ENCODE measurements at regions not wholly inside any gene's neighbourhood (a gene's known extent, or its start where the extent isn't known, plus 50 kb on each side); places are given as distances from the start of the nearest gene placed in this dataset.
"Not testable (repeated sequence)": the region's sequence is repeated elsewhere in the genome, so short reads cannot be mapped to it uniquely, and the experiment has no call there.

- no peak for DNase-seq (ENCODE audit: low read depth in 2 of 2)
These were observed 84.1 kb upstream of the ASB18 start for GRCh38 chr2:236348279-236348678.

GRCh38 chr2:236348976-236349375, 84.8 kb upstream of the ASB18 start:
- no peak for DNase-seq (ENCODE audit: low read depth in 2 of 2)

DNA sequence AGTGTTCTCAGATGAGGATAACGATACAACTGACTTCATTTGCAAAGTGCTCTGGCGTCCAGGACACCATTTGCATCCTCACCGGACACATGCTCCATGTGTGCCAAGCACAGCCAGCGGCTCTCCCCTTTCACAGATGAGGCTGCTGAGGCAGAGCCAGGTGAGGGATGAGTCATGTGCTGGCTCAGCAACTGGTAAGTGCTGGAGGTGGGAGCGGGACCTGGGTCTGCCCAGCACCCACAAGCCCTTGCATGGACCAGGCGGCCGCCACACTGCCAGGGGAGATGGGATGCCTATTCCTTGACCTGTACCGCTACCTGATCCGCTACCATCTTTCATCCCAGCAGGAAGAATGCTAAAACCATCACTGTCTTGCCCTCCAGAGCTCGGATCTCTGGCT, 86.2 kb upstream of the ASB18 start:
- DNase-seq (ENCODE audit: low read depth in 2 of 2): no peak

DNA sequence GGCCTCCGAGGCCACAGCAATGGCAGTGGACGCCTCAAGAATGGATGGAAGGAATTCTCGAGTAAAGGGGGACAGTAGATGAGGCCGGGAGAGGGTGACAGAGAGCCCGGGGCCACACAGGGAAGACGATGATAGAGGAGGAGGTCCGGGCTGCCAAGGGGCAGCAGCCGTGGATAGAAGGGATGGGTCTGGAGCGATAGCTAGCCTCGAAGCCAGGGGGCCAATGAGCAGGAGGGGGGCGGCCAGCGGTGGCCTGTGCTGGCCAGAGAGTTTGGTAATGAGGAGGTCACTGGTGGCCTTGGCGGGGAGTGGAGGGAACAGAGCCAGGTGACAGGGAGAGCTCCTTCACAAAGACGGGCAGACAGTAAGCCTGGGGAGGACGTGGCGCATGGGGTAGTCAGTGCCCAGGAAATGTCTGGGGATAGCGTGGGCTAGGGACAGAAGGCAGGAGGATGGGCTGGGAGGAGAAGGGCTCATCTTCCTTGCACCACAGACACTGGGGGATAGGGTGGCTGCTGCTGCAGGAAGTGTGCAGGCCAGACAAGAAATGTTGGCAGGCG, 87.8 kb upstream of the ASB18 start:
- no peak for DNase-seq (ENCODE audit: low read depth in 2 of 2)

GRCh38 chr2:236352761-236353593, 88.8 kb upstream of the ASB18 start:
- DNase-seq (ENCODE audit: low read depth in 2 of 2): no peak

GRCh38 chr2:236353594-236353942, 89.4 kb upstream of the ASB18 start:
- no peak for DNase-seq (ENCODE audit: low read depth in 2 of 2)

- DNase-seq (ENCODE audit: low read depth in 2 of 2): no peak
These were observed 90.1 kb upstream of the ASB18 start for GRCh38 chr2:236354056-236354940.

DNA sequence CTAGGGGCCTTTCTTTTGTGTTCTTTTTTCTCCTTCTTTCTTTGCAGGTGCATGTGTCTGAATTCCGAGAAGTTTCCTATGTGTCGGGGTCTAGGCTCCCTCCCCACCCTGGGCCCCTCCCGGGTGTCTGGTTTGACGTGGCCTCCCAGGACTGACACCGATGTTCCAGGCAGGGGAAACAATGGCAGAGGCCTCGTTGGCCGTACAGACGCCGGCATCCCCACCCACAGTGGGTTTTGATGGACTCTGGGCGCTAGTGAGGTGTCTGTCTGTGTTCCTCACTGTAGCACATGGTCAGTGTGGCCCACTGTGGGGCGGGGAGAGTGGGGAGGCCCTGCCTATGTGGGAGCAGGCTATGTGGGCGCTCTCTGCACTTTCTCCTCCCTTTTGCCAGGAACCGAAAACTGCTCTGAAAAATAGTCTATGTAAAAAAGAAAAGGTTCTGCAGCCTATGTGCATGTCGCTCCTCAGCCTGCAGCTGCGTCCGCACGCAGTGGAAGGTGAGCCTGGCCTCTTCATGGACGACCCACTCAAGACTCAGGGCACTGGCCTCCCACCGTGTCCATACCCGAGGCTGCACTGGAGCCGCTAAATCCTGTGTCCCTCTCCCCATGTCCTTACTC, 90.9 kb upstream of the ASB18 start:
- DNase-seq (ENCODE audit: low read depth in 2 of 2): no peak

GRCh38 chr2:236355911-236356310, 91.7 kb upstream of the ASB18 start:
- no peak for DNase-seq (ENCODE audit: low read depth in 2 of 2)

DNA sequence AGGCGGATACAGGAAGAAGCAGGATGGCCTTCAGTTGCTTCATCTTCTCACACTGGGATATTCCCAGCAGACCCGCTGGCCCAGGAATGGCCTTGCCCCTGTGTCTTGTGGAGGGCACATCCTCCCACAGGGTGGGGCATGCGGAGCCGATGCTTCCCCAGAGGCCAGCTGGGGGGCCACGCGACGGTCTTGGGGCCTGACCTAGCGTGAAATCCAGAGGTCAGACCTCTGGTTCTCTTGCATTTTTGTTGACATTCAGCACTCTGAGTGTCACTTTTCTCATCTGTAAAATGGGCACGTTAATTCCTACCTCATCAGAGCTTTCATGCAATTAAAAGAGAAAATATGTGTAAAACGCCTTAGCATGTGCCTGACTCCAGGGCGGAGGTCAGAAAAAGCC, 92.1 kb upstream of the ASB18 start:
- not testable (repeated sequence) for DNase-seq (ENCODE audit: low read depth in 2 of 2)

GRCh38 chr2:236358482-236358881, 94.3 kb upstream of the ASB18 start:
- DNase-seq (ENCODE audit: low read depth in 2 of 2): not testable (repeated sequence)

GRCh38 chr2:236359426-236360045, 95.3 kb upstream of the ASB18 start:
- DNase-seq (ENCODE audit: low read depth in 2 of 2): no peak

DNA sequence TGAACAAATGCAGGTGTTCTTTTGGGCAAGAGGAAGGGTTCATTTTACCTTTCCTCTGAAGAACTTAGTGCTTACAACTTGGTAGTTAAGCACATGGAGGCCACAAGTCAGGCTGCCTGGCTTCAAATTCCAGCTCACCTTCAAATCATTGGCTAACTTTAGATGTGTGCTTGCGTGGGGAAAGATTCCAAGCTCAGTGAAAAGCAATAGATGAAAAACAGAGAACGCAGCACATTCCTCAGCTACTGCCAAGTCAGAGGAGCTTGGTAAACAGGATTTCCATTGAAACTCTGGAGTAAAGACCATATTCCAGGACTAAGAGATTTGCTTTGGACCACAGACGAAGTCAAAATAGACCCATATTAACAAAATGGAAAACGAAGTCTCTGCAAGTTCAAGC, 96.3 kb upstream of the ASB18 start:
- no peak for DNase-seq (ENCODE audit: low read depth in 2 of 2)

DNA sequence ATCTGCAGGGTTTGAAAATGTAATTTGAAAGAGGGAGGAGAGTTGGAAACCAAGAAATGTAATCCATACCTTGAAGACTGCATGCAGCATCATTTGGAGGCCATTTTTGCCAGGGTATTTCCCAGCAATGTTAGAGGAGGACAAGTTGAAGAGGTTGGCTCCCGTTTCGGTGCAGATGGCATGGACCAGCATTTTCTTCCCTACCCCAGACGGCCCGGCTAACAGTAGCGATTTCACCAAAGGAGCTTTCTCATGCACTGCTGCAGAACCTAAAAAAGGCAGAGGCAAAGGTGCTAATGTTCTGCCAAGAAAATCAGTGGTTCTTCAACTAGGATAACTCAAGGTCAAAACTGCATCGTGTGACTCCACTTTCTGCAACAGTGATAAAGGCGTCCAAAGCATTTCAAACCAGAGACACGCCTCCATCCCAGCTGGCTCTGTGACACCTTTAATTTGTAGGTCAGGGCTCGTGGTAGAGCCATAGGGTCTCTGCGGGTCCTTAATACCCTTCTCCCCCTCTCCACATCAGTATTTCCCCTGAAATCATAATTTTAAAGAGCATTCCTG, 99.6 kb upstream of the ASB18 start:
- no peak for DNase-seq (ENCODE audit: low read depth in 2 of 2)

- DNase-seq (ENCODE audit: low read depth in 2 of 2): no peak
These were observed 101.2 kb upstream of the ASB18 start for GRCh38 chr2:236365258-236366048.

GRCh38 chr2:236366049-236366387, 101.8 kb upstream of the ASB18 start:
- no peak for DNase-seq (ENCODE audit: low read depth in 2 of 2)

DNA sequence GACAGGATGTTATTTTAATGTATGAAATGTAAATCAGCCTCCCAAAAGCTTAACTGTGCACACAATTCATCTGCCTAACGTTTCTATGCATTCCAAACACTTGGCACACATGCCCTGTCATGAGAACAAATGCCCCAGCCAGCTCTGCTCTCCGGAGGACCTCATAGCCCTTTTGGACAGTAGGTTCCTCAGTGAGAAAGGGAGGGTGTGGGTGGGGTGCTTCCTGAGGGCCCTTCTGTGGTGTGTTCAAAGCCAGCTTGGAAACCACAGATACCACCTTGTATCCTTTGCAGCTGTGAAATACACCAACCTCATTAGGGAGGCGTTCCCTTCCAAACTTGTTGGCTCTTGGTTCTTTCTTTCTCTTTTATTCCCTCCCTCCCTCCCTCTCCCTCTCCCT, 102.2 kb upstream of the ASB18 start:
- no peak for DNase-seq (ENCODE audit: low read depth in 2 of 2)

- no peak for DNase-seq (ENCODE audit: low read depth in 2 of 2)
These were observed 103.5 kb upstream of the ASB18 start for GRCh38 chr2:236367506-236368289.

DNA sequence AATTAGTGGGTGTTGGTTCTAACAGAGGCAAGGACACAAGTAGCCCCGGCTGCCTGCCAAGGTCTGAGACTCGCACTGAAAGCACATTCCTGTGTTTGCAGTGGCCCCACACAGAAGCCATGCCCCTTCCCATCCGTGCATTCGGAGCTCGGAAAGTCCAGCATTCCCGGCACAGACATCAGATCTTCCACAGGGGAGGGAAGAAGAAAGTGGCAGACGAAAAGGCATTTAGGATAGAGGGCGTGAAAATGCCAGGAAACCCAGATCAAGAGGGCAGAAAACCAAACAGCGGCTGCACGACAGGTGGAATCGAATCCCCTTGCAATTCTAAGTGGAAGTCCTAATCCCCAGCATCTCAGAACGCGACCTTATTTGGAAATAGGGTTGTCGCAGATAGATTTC, 105.5 kb upstream of the ASB18 start:
- no peak for DNase-seq (ENCODE audit: low read depth in 2 of 2)

GRCh38 chr2:236370847-236371409, 106.7 kb upstream of the ASB18 start:
- no peak for DNase-seq (ENCODE audit: low read depth in 2 of 2)

Measured in stimulated activated CD8-positive, alpha-beta memory T cell treated with anti-CD3 and anti-CD28 coated beads, Interleukin-2, amount 100 ng/mL, for 1 hour (primary cell).